GM12873 (cell line): ENCODE measurements at regions not wholly inside any gene's neighbourhood (a gene's known extent, or its start where the extent isn't known, plus 50 kb on each side); places are given as distances from the start of the nearest gene placed in this dataset.

Source experiments
- TF ChIP-seq, protein P1 (sequence below): IDR thresholded peaks from 2 replicates; pipeline ENCODE4 v1.5.1; 2012; ENCODE audit warnings: low read depth, mild to moderate bottlenecking, moderate library complexity, low read length, control low read depth; ENCODE audit not compliant: insufficient read depth; ENCODE audit errors: missing control alignments

DNA sequence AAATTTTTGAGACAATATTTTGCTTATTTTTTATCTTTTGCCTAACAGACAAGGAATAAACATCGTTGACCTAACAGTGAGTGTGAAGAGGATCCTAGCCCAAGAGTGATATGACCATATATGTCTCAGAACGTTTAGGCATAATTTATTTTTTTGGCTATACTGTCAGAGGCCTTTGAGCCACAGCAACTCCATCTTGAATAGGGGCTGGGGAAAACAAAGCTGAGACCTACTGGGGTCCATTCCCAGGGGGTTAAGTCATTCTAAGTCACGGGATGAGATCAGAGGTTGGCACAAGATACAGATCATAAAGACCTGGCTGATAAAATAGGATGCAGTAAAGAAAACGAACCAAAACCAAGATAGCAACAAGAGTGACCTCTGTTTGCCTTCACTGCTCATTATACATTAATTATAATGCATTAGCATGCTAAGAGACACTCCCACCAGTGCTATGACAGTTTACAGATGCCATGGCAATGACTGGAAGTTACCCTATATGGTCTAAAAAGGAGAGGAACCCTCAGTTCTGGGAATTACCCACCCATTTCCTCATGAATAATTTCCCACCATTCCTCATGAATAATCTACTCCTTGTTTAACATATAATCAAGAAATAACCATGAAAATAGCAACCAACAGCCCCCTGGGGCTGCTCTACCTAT is 510.9 kb upstream of the PCDH9 start:
- TF ChIP-seq, protein P1, sequence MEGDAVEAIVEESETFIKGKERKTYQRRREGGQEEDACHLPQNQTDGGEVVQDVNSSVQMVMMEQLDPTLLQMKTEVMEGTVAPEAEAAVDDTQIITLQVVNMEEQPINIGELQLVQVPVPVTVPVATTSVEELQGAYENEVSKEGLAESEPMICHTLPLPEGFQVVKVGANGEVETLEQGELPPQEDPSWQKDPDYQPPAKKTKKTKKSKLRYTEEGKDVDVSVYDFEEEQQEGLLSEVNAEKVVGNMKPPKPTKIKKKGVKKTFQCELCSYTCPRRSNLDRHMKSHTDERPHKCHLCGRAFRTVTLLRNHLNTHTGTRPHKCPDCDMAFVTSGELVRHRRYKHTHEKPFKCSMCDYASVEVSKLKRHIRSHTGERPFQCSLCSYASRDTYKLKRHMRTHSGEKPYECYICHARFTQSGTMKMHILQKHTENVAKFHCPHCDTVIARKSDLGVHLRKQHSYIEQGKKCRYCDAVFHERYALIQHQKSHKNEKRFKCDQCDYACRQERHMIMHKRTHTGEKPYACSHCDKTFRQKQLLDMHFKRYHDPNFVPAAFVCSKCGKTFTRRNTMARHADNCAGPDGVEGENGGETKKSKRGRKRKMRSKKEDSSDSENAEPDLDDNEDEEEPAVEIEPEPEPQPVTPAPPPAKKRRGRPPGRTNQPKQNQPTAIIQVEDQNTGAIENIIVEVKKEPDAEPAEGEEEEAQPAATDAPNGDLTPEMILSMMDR = no peak

DNA sequence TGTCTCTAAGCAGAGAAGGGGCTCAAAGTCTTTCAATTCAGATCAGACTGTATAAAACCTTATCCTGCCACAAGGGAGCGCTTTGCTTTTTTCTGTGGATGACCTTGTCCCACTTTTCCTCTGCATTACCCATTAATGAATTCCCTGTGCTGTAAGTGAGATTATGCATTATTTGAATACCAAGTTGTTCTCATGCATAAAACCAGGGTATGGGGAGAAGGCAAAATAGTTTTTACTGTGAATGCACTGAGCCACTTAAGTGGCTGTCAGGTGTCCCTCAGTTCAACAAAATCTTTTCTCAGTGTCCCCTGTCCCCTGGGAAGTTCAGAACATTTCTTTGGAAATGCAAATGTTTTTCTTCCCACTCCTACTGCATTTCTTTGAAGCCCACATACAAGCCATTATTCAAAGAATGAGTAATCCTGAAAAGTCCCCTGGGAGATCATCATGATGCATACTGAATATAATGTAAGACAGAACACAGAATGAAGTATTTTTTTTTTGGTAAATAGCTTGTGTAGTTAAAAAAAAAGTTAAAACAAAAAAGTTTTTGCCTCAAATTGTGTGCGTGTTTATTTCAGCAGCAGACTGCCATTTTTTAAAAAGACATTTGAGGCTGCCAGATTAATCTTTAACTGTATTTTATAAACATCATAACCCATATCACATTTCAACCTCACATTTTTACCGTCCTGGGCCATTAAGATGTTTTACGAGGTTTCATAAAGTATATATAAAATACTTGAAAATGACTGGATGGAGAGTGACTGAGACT is 506.7 kb upstream of the PCDH9 start:
- TF ChIP-seq, protein P1 = no peak

- TF ChIP-seq, protein P1 = no peak
Measured at GRCh38 chr13:67735651-67736050, 505.5 kb upstream of the PCDH9 start.

DNA sequence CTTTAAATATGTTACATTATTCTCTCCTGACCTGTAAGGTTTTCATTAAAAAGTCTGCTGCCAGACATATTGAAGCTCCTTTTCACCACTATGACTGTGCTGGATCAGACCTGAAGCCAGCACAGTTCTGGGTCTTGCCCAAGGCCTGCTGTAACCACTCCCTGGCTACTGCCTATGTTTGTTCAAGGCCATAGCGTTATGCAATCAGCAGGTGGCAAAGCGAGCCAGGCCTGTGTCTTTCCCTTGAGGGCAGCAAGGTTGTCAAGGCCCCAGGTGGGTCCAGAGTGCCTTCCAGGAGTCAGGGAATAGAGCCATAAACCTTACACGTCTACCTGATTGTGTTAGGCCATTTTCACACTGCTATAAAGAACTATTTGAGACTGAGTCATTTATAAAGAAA is 496.8 kb upstream of the PCDH9 start:
- TF ChIP-seq, protein P1 = no peak

- TF ChIP-seq, protein P1 = no peak
Measured at GRCh38 chr13:67725999-67726398, 495.9 kb upstream of the PCDH9 start.

GRCh38 chr13:67713571-67713970 is 483.4 kb upstream of the PCDH9 start:
- TF ChIP-seq, protein P1 = no peak

DNA sequence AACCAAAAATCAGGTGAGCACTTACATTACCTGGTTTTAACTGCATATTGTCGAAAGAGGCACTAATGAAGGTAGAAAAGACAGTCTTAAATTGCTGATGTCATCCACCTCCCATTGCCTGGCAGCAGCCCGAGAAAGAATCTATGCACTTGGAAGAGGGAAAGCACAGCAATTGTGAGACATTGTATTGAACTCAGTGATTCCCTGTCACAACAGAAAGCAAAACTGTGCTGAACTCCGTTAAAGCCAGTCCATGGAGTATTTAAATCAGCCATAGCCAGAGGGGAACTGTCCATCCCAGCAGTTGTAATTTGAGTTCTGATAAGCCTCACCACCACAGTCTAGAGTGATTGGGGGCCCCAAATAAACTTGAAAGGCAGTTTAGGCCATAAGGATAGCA is 466.6 kb upstream of the PCDH9 start:
- TF ChIP-seq, protein P1 = no peak
